LNCaP clone FGC (cell line): ENCODE measurements at regions not wholly inside any gene's neighbourhood (a gene's known extent, or its start where the extent isn't known, plus 50 kb on each side); places are given as distances from the start of the nearest gene placed in this dataset.

Experiments
- DNase-seq: peaks from one replicate; pipeline ENCODE4 v3.0.0-alpha.2; 2011; ENCODE audit warnings: low read depth
- H3K4me3 ChIP-seq: 2 replicates; pipeline ENCODE4 v1.5.1; 2011; ENCODE audit warnings: mild to moderate bottlenecking, low read depth, low read length, control low read depth
- TF ChIP-seq, protein P1 (sequence below): IDR thresholded peaks from 2 replicates; pipeline ENCODE4 v1.5.1; 2012; ENCODE audit warnings: mild to moderate bottlenecking; ENCODE audit not compliant: control insufficient read depth, insufficient read depth; ENCODE audit errors: extremely low read depth

- peak overlapping the region; percentile 17 for H3K4me3 ChIP-seq
- peak; percentile 64 for DNase-seq
- TF ChIP-seq, protein P1, sequence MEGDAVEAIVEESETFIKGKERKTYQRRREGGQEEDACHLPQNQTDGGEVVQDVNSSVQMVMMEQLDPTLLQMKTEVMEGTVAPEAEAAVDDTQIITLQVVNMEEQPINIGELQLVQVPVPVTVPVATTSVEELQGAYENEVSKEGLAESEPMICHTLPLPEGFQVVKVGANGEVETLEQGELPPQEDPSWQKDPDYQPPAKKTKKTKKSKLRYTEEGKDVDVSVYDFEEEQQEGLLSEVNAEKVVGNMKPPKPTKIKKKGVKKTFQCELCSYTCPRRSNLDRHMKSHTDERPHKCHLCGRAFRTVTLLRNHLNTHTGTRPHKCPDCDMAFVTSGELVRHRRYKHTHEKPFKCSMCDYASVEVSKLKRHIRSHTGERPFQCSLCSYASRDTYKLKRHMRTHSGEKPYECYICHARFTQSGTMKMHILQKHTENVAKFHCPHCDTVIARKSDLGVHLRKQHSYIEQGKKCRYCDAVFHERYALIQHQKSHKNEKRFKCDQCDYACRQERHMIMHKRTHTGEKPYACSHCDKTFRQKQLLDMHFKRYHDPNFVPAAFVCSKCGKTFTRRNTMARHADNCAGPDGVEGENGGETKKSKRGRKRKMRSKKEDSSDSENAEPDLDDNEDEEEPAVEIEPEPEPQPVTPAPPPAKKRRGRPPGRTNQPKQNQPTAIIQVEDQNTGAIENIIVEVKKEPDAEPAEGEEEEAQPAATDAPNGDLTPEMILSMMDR: peak; percentile 60
These were observed 85.4 kb upstream of the GPR6 start for GRCh38 chr6:109892451-109893435.

DNA sequence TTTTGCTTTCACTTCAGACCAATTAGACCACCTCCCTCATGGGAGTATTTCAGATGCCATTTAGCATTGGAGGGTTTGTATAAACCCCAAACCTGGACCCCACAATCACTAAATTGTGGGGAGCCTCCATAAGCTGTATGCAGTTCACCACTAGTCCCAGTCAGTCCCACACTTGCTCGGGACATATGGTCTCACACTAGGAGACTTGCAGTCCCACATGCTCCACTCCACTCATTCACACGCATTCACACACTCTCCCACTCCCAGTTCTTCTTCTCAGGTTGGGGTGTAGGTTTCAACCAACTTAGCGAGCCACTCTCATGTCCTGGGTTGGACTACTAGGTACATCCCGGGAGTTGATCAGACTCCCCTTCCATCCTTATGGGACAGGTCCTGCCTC, 84.5 kb upstream of the GPR6 start:
- TF ChIP-seq, protein P1: no peak
- H3K4me3 ChIP-seq: no peak overlapping the region
- no peak for DNase-seq

- TF ChIP-seq, protein P1: no peak
- DNase-seq: no peak
- H3K4me3 ChIP-seq: no peak overlapping the region
These were observed 83.9 kb upstream of the GPR6 start for GRCh38 chr6:109894181-109894580.

GRCh38 chr6:109896341-109896740, 81.8 kb upstream of the GPR6 start:
- no peak overlapping the region for H3K4me3 ChIP-seq
- no peak for DNase-seq
- TF ChIP-seq, protein P1: no peak

- DNase-seq: no peak
- TF ChIP-seq, protein P1: no peak
- no peak overlapping the region for H3K4me3 ChIP-seq
These were observed 81.1 kb upstream of the GPR6 start for GRCh38 chr6:109897025-109897424.

DNA sequence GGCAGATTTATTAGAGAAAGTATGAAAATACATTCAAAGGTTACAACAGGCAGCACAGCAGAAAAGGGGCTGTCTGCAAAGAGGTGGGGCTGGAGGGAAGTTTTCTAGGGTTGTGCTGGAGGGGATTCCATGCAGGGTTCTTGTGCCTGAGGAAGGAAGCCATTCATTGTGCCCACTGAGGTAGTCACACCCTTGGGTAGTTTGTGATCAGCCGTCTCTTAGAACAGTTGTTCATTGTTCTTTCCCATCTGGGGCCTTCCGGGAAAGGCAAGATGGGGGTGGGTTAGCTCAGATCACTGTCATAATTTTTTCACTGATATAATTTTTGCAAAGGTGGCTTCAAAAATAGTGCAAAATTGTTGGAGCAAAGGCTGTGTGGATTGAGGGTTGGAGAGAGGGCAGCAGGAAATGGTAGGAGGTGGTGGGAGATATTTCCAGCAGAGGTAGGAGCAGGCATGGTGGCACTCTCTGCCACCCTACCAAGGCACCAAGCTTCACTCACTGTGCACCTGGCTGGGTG, 80.5 kb upstream of the GPR6 start:
- H3K4me3 ChIP-seq: no peak overlapping the region
- DNase-seq: no peak
- TF ChIP-seq, protein P1: no peak
